H9 (cell line): ENCODE measurements at regions not wholly inside any gene's neighbourhood (a gene's known extent, or its start where the extent isn't known, plus 50 kb on each side); places are given as distances from the start of the nearest gene placed in this dataset.

Experiments used
- DNase-seq: peaks from one replicate; pipeline ENCODE4 v3.0.0-alpha.2; 2017
- H2AFZ ChIP-seq: one replicate; pipeline ENCODE4 v1.6.1; 2013; ENCODE audit warnings: mild to moderate bottlenecking, low read length, control low read depth, moderate library complexity
- H2AK5ac ChIP-seq: 2 replicates; pipeline ENCODE4 v1.6.1; 2013; ENCODE audit warnings: low read length, control low read depth, mixed read lengths; ENCODE audit not compliant: insufficient read length
- H2BK120ac ChIP-seq: one replicate; pipeline ENCODE4 v1.6.1; 2013; ENCODE audit warnings: low read depth, mild to moderate bottlenecking, low read length, control low read depth, inconsistent platforms; ENCODE audit not compliant: poor library complexity, severe bottlenecking
- H2BK12ac ChIP-seq: 2 replicates; pipeline ENCODE4 v1.6.1; 2013; ENCODE audit warnings: low read length, control low read depth, mixed read lengths, low read depth; ENCODE audit not compliant: insufficient read length
- H2BK15ac ChIP-seq: 2 replicates; pipeline ENCODE4 v1.6.1; 2013; ENCODE audit warnings: low read depth, low read length, control low read depth
- H2BK20ac ChIP-seq: one replicate; pipeline ENCODE4 v1.6.1; 2013; ENCODE audit warnings: low read depth, mild to moderate bottlenecking, low read length, control low read depth, inconsistent platforms; ENCODE audit not compliant: poor library complexity, severe bottlenecking
- H2BK5ac ChIP-seq: 2 replicates; pipeline ENCODE4 v1.6.1; 2013; ENCODE audit warnings: low read length, control low read depth, mixed read lengths; ENCODE audit not compliant: insufficient read length
- H3K14ac ChIP-seq: 2 replicates; pipeline ENCODE4 v1.6.1; 2013; ENCODE audit warnings: low read length, control low read depth; ENCODE audit not compliant: insufficient read depth
- H3K18ac ChIP-seq: 2 replicates; pipeline ENCODE4 v1.6.1; 2013; ENCODE audit warnings: low read depth, mild to moderate bottlenecking, mixed read lengths, low read length, control low read depth; ENCODE audit not compliant: insufficient read length
- H3K23ac ChIP-seq: 2 replicates; pipeline ENCODE4 v1.6.1; 2013; ENCODE audit warnings: low read length, control low read depth, mixed read lengths, low read depth; ENCODE audit not compliant: insufficient read length
- H3K23me2 ChIP-seq: 2 replicates; pipeline ENCODE4 v1.6.1; 2013; ENCODE audit warnings: low read depth, mild to moderate bottlenecking, mixed read lengths, low read length, control low read depth; ENCODE audit not compliant: insufficient read length, poor library complexity, severe bottlenecking
- H3K27ac ChIP-seq: 2 replicates; pipeline ENCODE4 v1.5.1; 2013; ENCODE audit warnings: low read length, control low read depth, mixed read lengths, low read depth; ENCODE audit not compliant: insufficient read length
- H3K27me3 ChIP-seq: 2 replicates; pipeline ENCODE4 v1.6.1; 2013; ENCODE audit warnings: low read length, control low read depth, inconsistent platforms; ENCODE audit not compliant: insufficient read depth
- H3K4ac ChIP-seq: 2 replicates; pipeline ENCODE4 v1.6.1; 2013; ENCODE audit warnings: low read depth, mild to moderate bottlenecking, control low read depth, inconsistent platforms, low read length, moderate library complexity
- H3K4me1 ChIP-seq: 2 replicates; pipeline ENCODE4 v1.6.1; 2013; ENCODE audit warnings: low read length, control low read depth, inconsistent platforms; ENCODE audit not compliant: insufficient read depth
- H3K4me2 ChIP-seq: 2 replicates; pipeline ENCODE4 v1.6.1; 2013; ENCODE audit warnings: low read length, control low read depth, mixed read lengths; ENCODE audit not compliant: insufficient read length, insufficient read depth
- H3K56ac ChIP-seq: 2 replicates; pipeline ENCODE4 v1.6.1; 2013; ENCODE audit warnings: low read depth, mild to moderate bottlenecking, mixed read lengths, low read length, control low read depth; ENCODE audit not compliant: insufficient read length
- H3K79me1 ChIP-seq: 2 replicates; pipeline ENCODE4 v1.6.1; 2013; ENCODE audit warnings: low read depth, mild to moderate bottlenecking, moderate library complexity, low read length, control low read depth, inconsistent platforms; ENCODE audit not compliant: insufficient read depth, poor library complexity, severe bottlenecking
- H3K79me2 ChIP-seq: 2 replicates; pipeline ENCODE4 v1.6.1; 2013; ENCODE audit warnings: low read length, control low read depth, inconsistent platforms; ENCODE audit not compliant: insufficient read depth
- H3K9ac ChIP-seq: 2 replicates; pipeline ENCODE4 v1.6.1; 2013; ENCODE audit warnings: low read length, control low read depth, mixed read lengths; ENCODE audit not compliant: insufficient read length; ENCODE audit errors: extremely low read depth
- H3K9me3 ChIP-seq: one replicate; pipeline ENCODE4 v1.6.1; 2013; ENCODE audit warnings: low read depth, low read length, inconsistent platforms; ENCODE audit not compliant: control insufficient read depth
- H3T11ph ChIP-seq: one replicate; pipeline ENCODE4 v1.6.1; 2013; ENCODE audit warnings: mild to moderate bottlenecking, low read length, control low read depth, inconsistent platforms
- H4K20me1 ChIP-seq: one replicate; pipeline ENCODE4 v1.6.1; 2013; ENCODE audit not compliant: control insufficient read depth, insufficient read length, insufficient read depth
- H4K5ac ChIP-seq: 2 replicates; pipeline ENCODE4 v1.6.1; 2013; ENCODE audit warnings: low read depth, mild to moderate bottlenecking, mixed read lengths, low read length, control low read depth; ENCODE audit not compliant: insufficient read length
- H4K8ac ChIP-seq: replicated peaks from 2 replicates; pipeline ENCODE4 v1.6.1; 2013; ENCODE audit warnings: low read length, control low read depth, mixed read lengths, low read depth; ENCODE audit not compliant: insufficient read length
- H4K91ac ChIP-seq: 2 replicates; pipeline ENCODE4 v1.6.1; 2013; ENCODE audit warnings: low read depth, mild to moderate bottlenecking, moderate library complexity, mixed read lengths, low read length, control low read depth; ENCODE audit not compliant: insufficient read length
- H3K27ac Mint-ChIP-seq, 3 experiments: 2 replicates in 2 of 3; 3 replicates in 1 of 3; pipeline ENCODE4 v1.8.0; 2020 to 2021; ENCODE audit warnings: mixed read lengths in 3 of 3, mild to moderate bottlenecking in 1 of 3, moderate library complexity in 1 of 3
- H3K27me3 Mint-ChIP-seq: 2 replicates; pipeline ENCODE4 v1.8.0; 2021; ENCODE audit warnings: low read depth, mild to moderate bottlenecking, moderate library complexity, mixed read lengths
- H3K36me3 Mint-ChIP-seq, 3 experiments: 2 replicates in 2 of 3; 3 replicates in 1 of 3; pipeline ENCODE4 v1.8.0; 2020 to 2021; ENCODE audit warnings: low read depth in 3 of 3, mixed read lengths in 3 of 3; ENCODE audit not compliant: insufficient read depth in 1 of 3
- H3K4me1 Mint-ChIP-seq, 2 experiments: 2 replicates each; pipeline ENCODE4 v1.8.0; 2020; ENCODE audit warnings: mixed read lengths in 2 of 2
- H3K4me3 Mint-ChIP-seq, 2 experiments: 2 replicates in 1 of 2; 3 replicates in 1 of 2; pipeline ENCODE4 v1.8.0; 2020 to 2021; ENCODE audit warnings: mild to moderate bottlenecking in 2 of 2, mixed read lengths in 2 of 2, moderate library complexity in 1 of 2
- H3K9me3 Mint-ChIP-seq, 2 experiments: 2 replicates in 1 of 2; 3 replicates in 1 of 2; pipeline ENCODE4 v1.8.0; 2020; ENCODE audit warnings: mild to moderate bottlenecking in 2 of 2, mixed read lengths in 2 of 2, moderate library complexity in 1 of 2
- CTCF ChIP-seq: fragments of 200-600 bp; sonication (generic); conservative IDR thresholded peaks from 3 replicates; pipeline ENCODE4 v1.8.0; 2021; ENCODE audit warnings: antibody characterized with exemption, mild to moderate bottlenecking
- WGBS: extraction: QIAGEN DNeasy Blood & Tissue Kit; methylation state at CpG from one replicate; pipeline ENCODE4 v1.1.7; 2013; ENCODE audit warnings: missing lambda C conversion rate, low lambda C conversion rate, mixed read lengths; ENCODE audit not compliant: insufficient read length; ENCODE audit errors: extremely low coverage; 5-methylcytosine and 5-hydroxymethylcytosine counted together

- no peak overlapping the region for H3K56ac ChIP-seq
- no peaks in the 10 kb centered on the region for H3K36me3 Mint-ChIP-seq
- H4K8ac ChIP-seq: no peak overlapping the region
- H4K20me1 ChIP-seq: no peaks in the 10 kb centered on the region
- H3K23ac ChIP-seq: no peak overlapping the region
- H2AK5ac ChIP-seq: no peak overlapping the region
- no CpG with 5 or more reads among the region's 11 CpGs for WGBS
- H3K9ac ChIP-seq: no peak overlapping the region
- H3K27me3 ChIP-seq: no peaks in the 10 kb centered on the region
- no peak overlapping the region for H2BK15ac ChIP-seq
- no peaks in the 10 kb centered on the region for H3K27me3 Mint-ChIP-seq
- no peak overlapping the region for H2BK120ac ChIP-seq
- H3K9me3 Mint-ChIP-seq: no peaks in the 10 kb centered on the region
- H3K4me1 ChIP-seq: no peaks in the 10 kb centered on the region
- no peaks in the 10 kb centered on the region for H3K4me1 Mint-ChIP-seq
- DNase-seq: no peak
- H3K18ac ChIP-seq: no peak overlapping the region
- H4K5ac ChIP-seq: no peak overlapping the region
- H2BK20ac ChIP-seq: no peak overlapping the region
- H2BK12ac ChIP-seq: no peak overlapping the region
- no peak overlapping the region for H3T11ph ChIP-seq
- H3K79me1 ChIP-seq: no peaks in the 10 kb centered on the region
- H2AFZ ChIP-seq: no peak overlapping the region
- H3K79me2 ChIP-seq: no peaks in the 10 kb centered on the region
- H3K4me3 Mint-ChIP-seq: no peak overlapping the region
- H3K4me2 ChIP-seq: no peak overlapping the region
- no peaks in the 10 kb centered on the region for H3K23me2 ChIP-seq
- no peak for TF ChIP-seq CTCF
- no peak overlapping the region for H3K27ac ChIP-seq
- H3K14ac ChIP-seq: no peak overlapping the region
- no peaks in the 10 kb centered on the region for H3K9me3 ChIP-seq
- H3K4ac ChIP-seq: no peak overlapping the region
- no peak overlapping the region for H2BK5ac ChIP-seq
- H4K91ac ChIP-seq: no peak overlapping the region
- H3K27ac Mint-ChIP-seq: peak overlapping the region in 1 of 3 experiments; percentile 26; a peak in 1 of 7 replicates
These were observed 266.1 kb upstream of the KLHL29 start for GRCh38 chr2:23118894-23119293.
